ENCODE measurements at regions not wholly inside any gene's neighbourhood (a gene's known extent, or its start where the extent isn't known, plus 50 kb on each side); places are given as distances from the start of the nearest gene placed in this dataset.

DNA sequence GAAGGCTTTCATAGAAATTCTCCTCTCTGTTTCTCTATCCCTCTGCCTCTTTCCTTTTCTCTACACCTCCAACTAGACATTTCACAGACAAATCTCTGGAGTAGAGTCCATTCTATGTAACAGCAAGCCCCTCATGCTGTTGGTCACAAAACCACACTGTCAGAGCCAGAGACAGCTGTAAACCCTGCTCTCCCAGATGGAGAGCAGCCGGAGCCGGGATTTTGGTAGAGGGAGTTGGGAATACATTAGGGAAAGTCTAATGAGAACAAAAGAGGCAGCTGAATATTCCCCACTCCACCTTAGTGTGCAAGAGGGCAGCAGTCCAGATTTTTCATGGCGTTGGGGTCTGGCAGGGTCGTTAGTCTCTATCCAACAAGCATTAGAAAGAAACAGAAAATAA lies 68.3 kb upstream of the EDN1 start:
- no peak for DNase-seq

DNA sequence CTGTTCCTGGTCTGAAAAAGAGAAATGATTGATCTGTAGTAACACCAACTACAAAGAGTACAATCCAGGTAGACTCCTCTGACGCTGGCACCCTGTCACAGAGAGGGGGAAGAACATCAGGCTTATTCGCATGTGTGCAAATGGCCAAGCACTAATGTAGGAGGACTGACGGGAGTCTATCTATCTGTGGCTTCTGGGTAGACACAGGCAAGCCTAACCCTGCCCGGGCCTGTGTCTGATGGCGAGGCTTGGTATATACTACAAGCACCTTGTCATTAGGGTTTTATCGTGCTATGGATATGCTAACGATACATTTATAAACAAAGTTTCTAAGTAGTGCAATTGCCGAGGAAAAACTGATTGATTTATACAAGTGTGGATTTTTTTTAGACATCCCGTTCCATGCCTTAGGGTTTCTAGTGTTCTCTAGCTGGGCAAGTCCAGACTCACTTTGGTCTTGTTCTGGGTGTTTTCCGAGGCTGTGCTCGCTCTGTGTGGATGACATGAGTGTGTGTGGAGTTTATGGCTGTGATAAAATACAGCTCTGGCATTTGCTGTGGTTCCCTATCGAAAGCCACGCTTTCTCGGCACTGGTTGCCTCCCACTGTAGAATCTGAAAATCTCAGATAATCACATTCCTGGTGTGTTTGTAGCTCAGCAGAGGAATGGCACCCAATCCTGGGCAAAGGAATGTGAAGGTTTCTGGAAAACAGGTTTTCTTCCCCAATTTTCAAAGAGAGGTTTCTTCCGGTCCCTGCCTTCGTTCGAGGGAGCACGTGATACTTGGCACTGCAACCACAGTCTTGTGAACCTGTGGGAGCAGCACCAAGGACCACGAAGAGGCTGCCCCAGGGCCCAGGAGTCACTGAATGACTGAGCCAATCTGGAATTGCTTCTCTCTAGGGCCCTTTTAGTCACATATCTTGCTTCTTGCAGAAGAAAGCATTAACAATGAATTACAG lies 67.5 kb upstream of the EDN1 start:
- DNase-seq, result no peak

- DNase-seq, result no peak
Observed at GRCh38 chr6:12223383-12223782, 66.8 kb upstream of the EDN1 start.

- DNase-seq, result no peak
Observed at GRCh38 chr6:12224251-12224650, 65.9 kb upstream of the EDN1 start.

GRCh38 chr6:12228447-12229146 lies 61.6 kb upstream of the EDN1 start:
- DNase-seq, result no peak

GRCh38 chr6:12229332-12229731 lies 60.8 kb upstream of the EDN1 start:
- DNase-seq, result no peak

- DNase-seq, result no peak
Observed at GRCh38 chr6:12230523-12230922, 59.6 kb upstream of the EDN1 start.

- DNase-seq, result no peak
Observed at GRCh38 chr6:12232339-12232738, 57.8 kb upstream of the EDN1 start.

DNA sequence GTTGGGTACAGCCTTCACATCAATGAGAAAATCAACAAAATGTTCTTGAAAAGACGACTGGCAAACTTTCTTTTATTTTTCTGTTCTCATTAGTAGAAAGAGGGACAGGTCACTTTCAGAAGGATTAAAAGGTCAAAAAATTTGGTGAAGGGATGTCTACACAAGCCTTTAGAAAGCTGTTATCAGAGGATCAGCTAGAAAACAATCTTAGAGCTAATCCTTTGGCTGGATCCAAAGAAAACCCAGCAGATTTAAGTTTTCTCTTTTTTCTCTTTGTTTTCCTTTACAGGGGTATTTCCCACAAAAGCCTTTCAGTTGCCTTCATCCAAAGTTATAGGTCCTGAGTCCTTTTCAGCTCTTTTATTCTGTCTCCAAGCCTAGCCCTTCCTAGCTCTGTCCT lies 57.3 kb upstream of the EDN1 start:
- DNase-seq, result no peak

- peak; percentile 26 for DNase-seq
Observed at GRCh38 chr6:12233693-12234571, 56.2 kb upstream of the EDN1 start.

DNA sequence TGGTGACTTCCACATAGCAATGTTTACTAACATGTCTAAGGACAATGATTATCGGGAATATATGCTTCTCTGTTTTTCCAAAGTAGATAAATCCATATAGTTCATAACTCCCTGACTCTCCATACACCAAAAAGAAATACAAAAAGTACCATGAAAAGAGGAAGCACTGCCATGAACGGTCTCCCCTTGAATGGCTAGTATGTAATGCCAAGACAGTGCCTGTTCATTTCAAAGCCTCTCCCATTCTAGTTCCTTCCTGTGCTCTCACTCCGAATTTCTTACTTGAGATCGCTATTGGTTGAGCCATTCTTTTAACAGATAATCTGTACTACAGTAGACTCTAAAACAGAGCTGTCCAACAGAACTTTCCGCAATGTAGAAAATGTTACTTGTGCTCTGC lies 54.8 kb upstream of the EDN1 start:
- no peak for DNase-seq

GRCh38 chr6:12238219-12238618 lies 51.9 kb upstream of the EDN1 start:
- DNase-seq, result no peak
